ENCODE measurements at regions not wholly inside any gene's neighbourhood (a gene's known extent, or its start where the extent isn't known, plus 50 kb on each side); places are given as distances from the start of the nearest gene placed in this dataset.

- no peak for TF ChIP-seq ZNF134 (CRISPR knock-in tag; conservative IDR thresholded peaks at IDR 0.05)
- TF ChIP-seq FOXJ2 (tag; IDR thresholded peaks at IDR 0.05), result no peak
- TF ChIP-seq FOXA1 (IDR thresholded peaks at IDR 0.05; ENCODE audit: borderline replicate concordance), result no peak
- TF ChIP-seq, protein P1, sequence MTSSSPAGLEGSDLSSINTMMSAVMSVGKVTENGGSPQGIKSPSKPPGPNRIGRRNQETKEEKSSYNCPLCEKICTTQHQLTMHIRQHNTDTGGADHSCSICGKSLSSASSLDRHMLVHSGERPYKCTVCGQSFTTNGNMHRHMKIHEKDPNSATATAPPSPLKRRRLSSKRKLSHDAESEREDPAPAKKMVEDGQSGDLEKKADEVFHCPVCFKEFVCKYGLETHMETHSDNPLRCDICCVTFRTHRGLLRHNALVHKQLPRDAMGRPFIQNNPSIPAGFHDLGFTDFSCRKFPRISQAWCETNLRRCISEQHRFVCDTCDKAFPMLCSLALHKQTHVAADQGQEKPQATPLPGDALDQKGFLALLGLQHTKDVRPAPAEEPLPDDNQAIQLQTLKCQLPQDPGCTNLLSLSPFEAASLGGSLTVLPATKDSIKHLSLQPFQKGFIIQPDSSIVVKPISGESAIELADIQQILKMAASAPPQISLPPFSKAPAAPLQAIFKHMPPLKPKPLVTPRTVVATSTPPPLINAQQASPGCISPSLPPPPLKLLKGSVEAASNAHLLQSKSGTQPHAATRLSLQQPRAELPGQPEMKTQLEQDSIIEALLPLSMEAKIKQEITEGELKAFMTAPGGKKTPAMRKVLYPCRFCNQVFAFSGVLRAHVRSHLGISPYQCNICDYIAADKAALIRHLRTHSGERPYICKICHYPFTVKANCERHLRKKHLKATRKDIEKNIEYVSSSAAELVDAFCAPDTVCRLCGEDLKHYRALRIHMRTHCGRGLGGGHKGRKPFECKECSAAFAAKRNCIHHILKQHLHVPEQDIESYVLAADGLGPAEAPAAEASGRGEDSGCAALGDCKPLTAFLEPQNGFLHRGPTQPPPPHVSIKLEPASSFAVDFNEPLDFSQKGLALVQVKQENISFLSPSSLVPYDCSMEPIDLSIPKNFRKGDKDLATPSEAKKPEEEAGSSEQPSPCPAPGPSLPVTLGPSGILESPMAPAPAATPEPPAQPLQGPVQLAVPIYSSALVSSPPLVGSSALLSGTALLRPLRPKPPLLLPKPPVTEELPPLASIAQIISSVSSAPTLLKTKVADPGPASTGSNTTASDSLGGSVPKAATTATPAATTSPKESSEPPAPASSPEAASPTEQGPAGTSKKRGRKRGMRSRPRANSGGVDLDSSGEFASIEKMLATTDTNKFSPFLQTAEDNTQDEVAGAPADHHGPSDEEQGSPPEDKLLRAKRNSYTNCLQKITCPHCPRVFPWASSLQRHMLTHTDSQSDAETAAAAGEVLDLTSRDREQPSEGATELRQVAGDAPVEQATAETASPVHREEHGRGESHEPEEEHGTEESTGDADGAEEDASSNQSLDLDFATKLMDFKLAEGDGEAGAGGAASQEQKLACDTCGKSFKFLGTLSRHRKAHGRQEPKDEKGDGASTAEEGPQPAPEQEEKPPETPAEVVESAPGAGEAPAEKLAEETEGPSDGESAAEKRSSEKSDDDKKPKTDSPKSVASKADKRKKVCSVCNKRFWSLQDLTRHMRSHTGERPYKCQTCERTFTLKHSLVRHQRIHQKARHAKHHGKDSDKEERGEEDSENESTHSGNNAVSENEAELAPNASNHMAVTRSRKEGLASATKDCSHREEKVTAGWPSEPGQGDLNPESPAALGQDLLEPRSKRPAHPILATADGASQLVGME (CRISPR knock-in tag; IDR thresholded peaks at IDR 0.05), result no peak
- TF ChIP-seq ZEB2 (IDR thresholded peaks at IDR 0.05), result no peak
- TF ChIP-seq, protein P2, sequence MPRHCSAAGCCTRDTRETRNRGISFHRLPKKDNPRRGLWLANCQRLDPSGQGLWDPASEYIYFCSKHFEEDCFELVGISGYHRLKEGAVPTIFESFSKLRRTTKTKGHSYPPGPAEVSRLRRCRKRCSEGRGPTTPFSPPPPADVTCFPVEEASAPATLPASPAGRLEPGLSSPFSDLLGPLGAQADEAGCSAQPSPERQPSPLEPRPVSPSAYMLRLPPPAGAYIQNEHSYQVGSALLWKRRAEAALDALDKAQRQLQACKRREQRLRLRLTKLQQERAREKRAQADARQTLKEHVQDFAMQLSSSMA (CRISPR knock-in tag; IDR thresholded peaks at IDR 0.05), result no peak
Measured at GRCh38 chr7:42347616-42348015, 110.6 kb upstream of the GLI3 start (continued).

Data from K562 (cell line).